NB4 (cell line): ENCODE measurements at regions not wholly inside any gene's neighbourhood (a gene's known extent, or its start where the extent isn't known, plus 50 kb on each side); places are given as distances from the start of the nearest gene placed in this dataset.

Source experiments
- DNase-seq: peaks from one replicate; pipeline ENCODE4 v3.0.0; 2010; ENCODE audit warnings: low read depth
- H3K4me3 ChIP-seq: one replicate; pipeline ENCODE4 v1.5.1; 2011; ENCODE audit warnings: mild to moderate bottlenecking, low read depth, low read length, moderate library complexity
- CTCF ChIP-seq: IDR thresholded peaks from one replicate; pipeline ENCODE4 v1.5.1; 2012; ENCODE audit warnings: low read depth, low read length
- MYC ChIP-seq: IDR thresholded peaks from 2 replicates; pipeline ENCODE4 v1.6.1; 2011; ENCODE audit warnings: low read depth, low read length
- POLR2A ChIP-seq: IDR thresholded peaks from 2 replicates; pipeline ENCODE4 v1.6.1; 2011; ENCODE audit warnings: mild to moderate bottlenecking; ENCODE audit not compliant: insufficient read length; ENCODE audit errors: extremely low read depth
- TF ChIP-seq, protein P1 (sequence below): IDR thresholded peaks from 2 replicates; pipeline ENCODE4 v1.6.1; 2011; ENCODE audit warnings: low read depth, low read length

- no peak overlapping the region for H3K4me3 ChIP-seq
- DNase-seq, result no peak
- TF ChIP-seq, protein P1, sequence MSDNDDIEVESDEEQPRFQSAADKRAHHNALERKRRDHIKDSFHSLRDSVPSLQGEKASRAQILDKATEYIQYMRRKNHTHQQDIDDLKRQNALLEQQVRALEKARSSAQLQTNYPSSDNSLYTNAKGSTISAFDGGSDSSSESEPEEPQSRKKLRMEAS, result no peak
- TF ChIP-seq MYC (no peak), CTCF (no peak), POLR2A (no peak)
Observed at GRCh38 chr5:44868541-44868940, 59.8 kb downstream of the MRPS30 start.

DNA sequence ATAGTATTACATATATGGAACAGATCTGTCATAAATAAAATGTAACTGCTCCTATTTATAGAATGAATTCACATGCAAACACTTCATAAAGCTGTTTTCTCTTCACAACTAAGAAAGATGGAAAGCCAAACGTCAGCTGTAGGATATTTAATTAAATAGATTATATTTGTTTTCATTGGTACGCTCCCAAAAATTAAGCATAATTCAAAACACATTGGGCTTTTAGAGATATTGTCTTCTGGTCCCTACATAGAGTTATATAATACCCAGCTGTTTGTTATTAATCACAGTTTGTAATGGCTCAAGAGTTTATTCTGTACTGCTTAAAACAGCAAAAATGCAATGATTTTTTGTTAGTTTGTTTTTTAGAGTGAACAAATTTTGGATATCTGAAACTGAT is 61.2 kb downstream of the MRPS30 start:
- no peak for DNase-seq
- no peak overlapping the region for H3K4me3 ChIP-seq
- TF ChIP-seq, protein P1, result no peak
- TF ChIP-seq MYC, result no peak
- no peak for TF ChIP-seq POLR2A
- TF ChIP-seq CTCF, result no peak

GRCh38 chr5:44870430-44870829 is 61.7 kb downstream of the MRPS30 start:
- DNase-seq, result no peak
- no peak overlapping the region for H3K4me3 ChIP-seq
- TF ChIP-seq CTCF (no peak), MYC (no peak)

- no peak overlapping the region for H3K4me3 ChIP-seq
- DNase-seq, result no peak
- no peak for TF ChIP-seq POLR2A
- TF ChIP-seq MYC, result no peak
- no peak for TF ChIP-seq CTCF
- TF ChIP-seq, protein P1, result no peak
Observed at GRCh38 chr5:44871401-44871800, 62.7 kb downstream of the MRPS30 start.

GRCh38 chr5:44875661-44876605 is 67.2 kb downstream of the MRPS30 start:
- no peak overlapping the region for H3K4me3 ChIP-seq
- TF ChIP-seq CTCF, result no peak
- TF ChIP-seq, protein P1, result no peak
- TF ChIP-seq POLR2A, result no peak
- TF ChIP-seq MYC, result no peak
- DNase-seq, result peak; percentile 15
